ENCODE measurements at regions not wholly inside any gene's neighbourhood (a gene's known extent, or its start where the extent isn't known, plus 50 kb on each side); places are given as distances from the start of the nearest gene placed in this dataset.

DNA sequence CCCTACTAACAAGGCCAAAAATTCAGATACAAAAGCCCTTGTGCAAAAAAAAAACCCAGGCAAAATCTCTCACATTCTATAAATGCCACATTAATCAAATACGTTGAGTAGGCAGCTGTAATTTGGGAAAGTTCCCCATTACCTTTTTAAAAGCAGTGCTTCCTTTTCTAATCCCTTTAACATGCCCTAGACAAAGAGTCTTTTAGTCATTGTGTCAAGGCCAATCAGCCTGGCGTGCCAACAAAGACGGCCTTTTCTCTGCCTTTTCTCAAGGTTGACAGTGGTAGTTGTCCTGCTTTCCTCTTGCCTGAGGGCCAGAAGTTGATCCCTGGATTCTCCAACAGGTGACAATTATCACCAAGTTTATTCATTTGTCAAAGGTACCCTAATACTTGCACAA is 62.5 kb upstream of the METAP2 start:
- no peak for TF ChIP-seq POLR2A (IDR thresholded peaks at IDR 0.05; ENCODE audit: low read depth, low read length)
- TF ChIP-seq EGR1 (IDR thresholded peaks at IDR 0.05; ENCODE audit: borderline replicate concordance in 1 of 2, low read depth in 2 of 2, low read length in 2 of 2), result no peak
- TF ChIP-seq HDAC2 (IDR thresholded peaks at IDR 0.05), result no peak
- no peak for TF ChIP-seq RAD21 (IDR thresholded peaks at IDR 0.05; ENCODE audit: insufficient read depth, low read depth, low read length)
- TF ChIP-seq ASH2L (IDR thresholded peaks at IDR 0.05; ENCODE audit: borderline replicate concordance, low read depth), result no peak
- TF ChIP-seq USF1 (IDR thresholded peaks at IDR 0.05; ENCODE audit: borderline replicate concordance, extremely low read length, insufficient read depth, low read depth, low read length), result no peak
- TF ChIP-seq ETV6 (conservative IDR thresholded peaks at IDR 0.05 in 1 of 2, IDR thresholded peaks at IDR 0.05 in 1 of 2; ENCODE audit: borderline replicate concordance in 1 of 2, low read depth in 1 of 2), result no peak
- TF ChIP-seq HDAC6 (IDR thresholded peaks at IDR 0.05; ENCODE audit: unreplicated experiment), result no peak
- TF ChIP-seq, protein P1, sequence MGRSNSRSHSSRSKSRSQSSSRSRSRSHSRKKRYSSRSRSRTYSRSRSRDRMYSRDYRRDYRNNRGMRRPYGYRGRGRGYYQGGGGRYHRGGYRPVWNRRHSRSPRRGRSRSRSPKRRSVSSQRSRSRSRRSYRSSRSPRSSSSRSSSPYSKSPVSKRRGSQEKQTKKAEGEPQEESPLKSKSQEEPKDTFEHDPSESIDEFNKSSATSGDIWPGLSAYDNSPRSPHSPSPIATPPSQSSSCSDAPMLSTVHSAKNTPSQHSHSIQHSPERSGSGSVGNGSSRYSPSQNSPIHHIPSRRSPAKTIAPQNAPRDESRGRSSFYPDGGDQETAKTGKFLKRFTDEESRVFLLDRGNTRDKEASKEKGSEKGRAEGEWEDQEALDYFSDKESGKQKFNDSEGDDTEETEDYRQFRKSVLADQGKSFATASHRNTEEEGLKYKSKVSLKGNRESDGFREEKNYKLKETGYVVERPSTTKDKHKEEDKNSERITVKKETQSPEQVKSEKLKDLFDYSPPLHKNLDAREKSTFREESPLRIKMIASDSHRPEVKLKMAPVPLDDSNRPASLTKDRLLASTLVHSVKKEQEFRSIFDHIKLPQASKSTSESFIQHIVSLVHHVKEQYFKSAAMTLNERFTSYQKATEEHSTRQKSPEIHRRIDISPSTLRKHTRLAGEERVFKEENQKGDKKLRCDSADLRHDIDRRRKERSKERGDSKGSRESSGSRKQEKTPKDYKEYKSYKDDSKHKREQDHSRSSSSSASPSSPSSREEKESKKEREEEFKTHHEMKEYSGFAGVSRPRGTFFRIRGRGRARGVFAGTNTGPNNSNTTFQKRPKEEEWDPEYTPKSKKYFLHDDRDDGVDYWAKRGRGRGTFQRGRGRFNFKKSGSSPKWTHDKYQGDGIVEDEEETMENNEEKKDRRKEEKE (IDR thresholded peaks at IDR 0.05), result no peak
- TF ChIP-seq CREB1 (IDR thresholded peaks at IDR 0.05; ENCODE audit: low read depth), result no peak
- TF ChIP-seq ZNF207 (IDR thresholded peaks at IDR 0.05; ENCODE audit: borderline replicate concordance), result no peak
- TF ChIP-seq, protein P2, sequence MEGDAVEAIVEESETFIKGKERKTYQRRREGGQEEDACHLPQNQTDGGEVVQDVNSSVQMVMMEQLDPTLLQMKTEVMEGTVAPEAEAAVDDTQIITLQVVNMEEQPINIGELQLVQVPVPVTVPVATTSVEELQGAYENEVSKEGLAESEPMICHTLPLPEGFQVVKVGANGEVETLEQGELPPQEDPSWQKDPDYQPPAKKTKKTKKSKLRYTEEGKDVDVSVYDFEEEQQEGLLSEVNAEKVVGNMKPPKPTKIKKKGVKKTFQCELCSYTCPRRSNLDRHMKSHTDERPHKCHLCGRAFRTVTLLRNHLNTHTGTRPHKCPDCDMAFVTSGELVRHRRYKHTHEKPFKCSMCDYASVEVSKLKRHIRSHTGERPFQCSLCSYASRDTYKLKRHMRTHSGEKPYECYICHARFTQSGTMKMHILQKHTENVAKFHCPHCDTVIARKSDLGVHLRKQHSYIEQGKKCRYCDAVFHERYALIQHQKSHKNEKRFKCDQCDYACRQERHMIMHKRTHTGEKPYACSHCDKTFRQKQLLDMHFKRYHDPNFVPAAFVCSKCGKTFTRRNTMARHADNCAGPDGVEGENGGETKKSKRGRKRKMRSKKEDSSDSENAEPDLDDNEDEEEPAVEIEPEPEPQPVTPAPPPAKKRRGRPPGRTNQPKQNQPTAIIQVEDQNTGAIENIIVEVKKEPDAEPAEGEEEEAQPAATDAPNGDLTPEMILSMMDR (IDR thresholded peaks at IDR 0.05 in 2 of 3, conservative IDR thresholded peaks at IDR 0.05 in 1 of 3; ENCODE audit: control insufficient read depth in 2 of 3, extremely low read depth in 1 of 3, insufficient read depth in 1 of 3, low read depth in 3 of 3, low read length in 3 of 3), result no peak
- no peak for TF ChIP-seq MXI1 (IDR thresholded peaks at IDR 0.05; ENCODE audit: low read depth, low read length)
- no peak for TF ChIP-seq STAT1 (conservative IDR thresholded peaks at IDR 0.05)

Measured in GM12878 (cell line).